Stimulated activated memory B cell treated with anti-CD40 and anti-IgM and Interleukin-4, amounts not matched to agents 10 μg/mL and 1 μg/mL and 100 μg/mL, for 72 hours (primary cell): ENCODE measurements at regions not wholly inside any gene's neighbourhood (a gene's known extent, or its start where the extent isn't known, plus 50 kb on each side); places are given as distances from the start of the nearest gene placed in this dataset.
A peak's percentile ranks its signal among the peaks of the same experiment; 100 is the strongest.

Experiments
- ATAC-seq: fragments of 150-1000 bp; cut with Tn5 transposase; 2 replicates; pipeline ENCODE4 v1.10.0; 2021
- H3K27ac Mint-ChIP-seq: one replicate; pipeline ENCODE4 v1.8.0; 2022; ENCODE audit warnings: mild to moderate bottlenecking, mixed read lengths
- H3K27me3 Mint-ChIP-seq: one replicate; pipeline ENCODE4 v1.8.0; 2022; ENCODE audit warnings: mixed read lengths
- H3K36me3 Mint-ChIP-seq: one replicate; pipeline ENCODE4 v1.8.0; 2022; ENCODE audit warnings: mixed read lengths
- H3K4me1 Mint-ChIP-seq: one replicate; pipeline ENCODE4 v1.8.0; 2022; ENCODE audit warnings: mixed read lengths
- H3K4me3 Mint-ChIP-seq: one replicate; pipeline ENCODE4 v1.8.0; 2022; ENCODE audit warnings: mild to moderate bottlenecking, moderate library complexity, mixed read lengths
- H3K9me3 Mint-ChIP-seq: one replicate; pipeline ENCODE4 v1.8.0; 2022; ENCODE audit warnings: mixed read lengths

DNA sequence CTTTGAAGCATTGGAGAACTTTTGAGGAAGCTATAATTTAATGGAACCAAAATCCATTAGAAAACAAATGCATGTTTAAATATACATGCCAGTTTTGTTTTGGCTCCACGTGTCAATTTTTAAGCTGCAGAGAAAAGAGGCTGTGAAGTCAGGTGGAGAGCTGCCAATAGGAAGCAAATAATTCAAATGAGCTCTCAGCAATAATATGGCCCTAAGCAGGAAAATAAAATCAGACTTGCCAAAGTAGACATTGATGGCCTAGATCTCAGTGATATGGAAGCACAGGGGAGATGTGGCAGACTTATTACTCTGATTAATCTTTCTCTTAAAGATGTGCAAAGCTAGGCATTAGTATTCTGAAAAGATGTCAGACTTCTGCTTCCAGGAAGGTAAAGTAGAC, 769.8 kb upstream of the NDST4 start:
- Mint-ChIP-seq H3K36me3 (no peaks in the 10 kb centered on the region), H3K27me3 (no peaks in the 10 kb centered on the region), H3K9me3 (no peaks in the 10 kb centered on the region), H3K4me3 (no peak overlapping the region), H3K27ac (no peak overlapping the region), H3K4me1 (no peaks in the 10 kb centered on the region)
- ATAC-seq = no peak

DNA sequence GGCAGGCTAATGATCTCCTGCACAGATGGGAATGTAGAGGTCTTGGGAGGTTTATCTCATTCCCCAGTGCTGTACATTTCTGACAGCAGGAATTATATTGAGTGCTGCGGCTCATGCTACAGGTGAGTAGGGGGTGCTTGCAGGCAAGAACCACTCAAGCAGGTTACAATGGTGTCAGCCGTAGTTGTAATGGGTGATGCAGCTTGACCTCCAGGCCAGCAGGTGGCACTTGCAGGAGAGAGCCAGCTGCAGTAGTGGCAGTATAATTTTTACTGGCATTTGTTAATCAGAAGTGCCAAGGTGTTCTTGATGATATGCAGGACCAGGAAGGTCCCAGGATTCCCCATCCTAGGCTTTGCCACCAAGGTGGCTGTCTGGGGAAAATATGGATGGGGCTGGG, 759.6 kb upstream of the NDST4 start:
- no peaks in the 10 kb centered on the region for H3K36me3 Mint-ChIP-seq
- H3K4me1 Mint-ChIP-seq = no peaks in the 10 kb centered on the region
- ATAC-seq = no peak
- H3K4me3 Mint-ChIP-seq = no peak overlapping the region
- H3K9me3 Mint-ChIP-seq = peaks cover 2% of the 10 kb centered on the region
- no peaks in the 10 kb centered on the region for H3K27me3 Mint-ChIP-seq
- no peak overlapping the region for H3K27ac Mint-ChIP-seq

- H3K9me3 Mint-ChIP-seq = peaks cover 3% of the 10 kb centered on the region
- H3K27me3 Mint-ChIP-seq = no peaks in the 10 kb centered on the region
- H3K4me3 Mint-ChIP-seq = no peak overlapping the region
- H3K27ac Mint-ChIP-seq = no peak overlapping the region
- H3K4me1 Mint-ChIP-seq = no peaks in the 10 kb centered on the region
- H3K36me3 Mint-ChIP-seq = no peaks in the 10 kb centered on the region
- ATAC-seq = no peak
These were observed 758.2 kb upstream of the NDST4 start for GRCh38 chr4:115871596-115871995.

DNA sequence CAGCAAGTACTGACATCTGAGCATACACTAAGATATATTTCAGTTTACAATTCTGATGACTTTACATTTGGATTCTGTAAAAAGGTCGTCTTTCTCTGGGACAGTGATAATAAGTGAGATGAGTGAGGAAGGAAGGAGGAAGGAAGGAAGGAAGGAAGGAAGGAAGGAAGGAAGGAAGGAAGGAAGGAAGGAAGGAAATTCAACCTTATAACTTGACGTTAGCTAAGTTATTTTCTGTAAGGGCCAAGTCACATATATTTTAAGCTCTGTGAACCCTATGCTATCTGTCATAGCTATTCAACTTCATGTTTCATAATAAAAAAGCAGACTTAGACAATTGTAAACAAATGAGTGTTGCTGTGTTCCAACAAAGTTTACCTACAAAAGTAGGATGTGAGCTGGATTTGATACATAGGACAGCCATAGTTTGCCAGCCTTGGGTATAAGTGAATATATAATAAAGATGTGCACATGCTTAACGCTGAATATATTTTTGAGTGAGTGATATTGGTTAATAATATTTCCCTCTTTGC, 753.0 kb upstream of the NDST4 start:
- Mint-ChIP-seq H3K9me3 (peaks cover 6% of the 10 kb centered on the region), H3K27me3 (no peaks in the 10 kb centered on the region), H3K36me3 (no peaks in the 10 kb centered on the region), H3K4me1 (no peaks in the 10 kb centered on the region), H3K27ac (no peak overlapping the region), H3K4me3 (no peak overlapping the region)
- ATAC-seq = no peak

DNA sequence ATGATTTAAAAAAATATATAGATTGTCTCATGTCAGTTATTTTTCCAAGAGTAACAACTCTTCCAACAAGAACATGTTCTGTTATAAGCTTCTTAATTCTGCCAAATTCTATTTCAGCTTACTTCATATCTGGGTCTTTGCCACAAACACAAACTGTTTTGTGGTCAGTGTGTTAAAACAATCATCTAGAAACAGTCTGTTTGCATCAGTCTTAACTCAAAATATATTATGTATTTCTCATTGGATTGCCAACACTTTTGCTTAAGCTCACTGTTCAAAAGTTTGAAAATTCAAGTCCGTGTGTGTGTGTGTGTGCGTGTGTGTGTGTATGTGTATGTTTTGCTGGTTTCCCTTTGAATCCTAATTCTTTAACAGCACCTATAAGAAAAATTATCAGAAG, 752.3 kb upstream of the NDST4 start:
- Mint-ChIP-seq H3K27me3 (no peaks in the 10 kb centered on the region), H3K4me3 (no peak overlapping the region), H3K27ac (no peak overlapping the region), H3K4me1 (no peaks in the 10 kb centered on the region), H3K9me3 (peaks cover 6% of the 10 kb centered on the region), H3K36me3 (no peaks in the 10 kb centered on the region)
- no peak for ATAC-seq

GRCh38 chr4:115852767-115853091, 739.3 kb upstream of the NDST4 start:
- Mint-ChIP-seq H3K4me3 (no peak overlapping the region), H3K36me3 (no peaks in the 10 kb centered on the region), H3K4me1 (no peaks in the 10 kb centered on the region), H3K27ac (no peak overlapping the region), H3K9me3 (no peaks in the 10 kb centered on the region), H3K27me3 (no peaks in the 10 kb centered on the region)
- no peak for ATAC-seq

DNA sequence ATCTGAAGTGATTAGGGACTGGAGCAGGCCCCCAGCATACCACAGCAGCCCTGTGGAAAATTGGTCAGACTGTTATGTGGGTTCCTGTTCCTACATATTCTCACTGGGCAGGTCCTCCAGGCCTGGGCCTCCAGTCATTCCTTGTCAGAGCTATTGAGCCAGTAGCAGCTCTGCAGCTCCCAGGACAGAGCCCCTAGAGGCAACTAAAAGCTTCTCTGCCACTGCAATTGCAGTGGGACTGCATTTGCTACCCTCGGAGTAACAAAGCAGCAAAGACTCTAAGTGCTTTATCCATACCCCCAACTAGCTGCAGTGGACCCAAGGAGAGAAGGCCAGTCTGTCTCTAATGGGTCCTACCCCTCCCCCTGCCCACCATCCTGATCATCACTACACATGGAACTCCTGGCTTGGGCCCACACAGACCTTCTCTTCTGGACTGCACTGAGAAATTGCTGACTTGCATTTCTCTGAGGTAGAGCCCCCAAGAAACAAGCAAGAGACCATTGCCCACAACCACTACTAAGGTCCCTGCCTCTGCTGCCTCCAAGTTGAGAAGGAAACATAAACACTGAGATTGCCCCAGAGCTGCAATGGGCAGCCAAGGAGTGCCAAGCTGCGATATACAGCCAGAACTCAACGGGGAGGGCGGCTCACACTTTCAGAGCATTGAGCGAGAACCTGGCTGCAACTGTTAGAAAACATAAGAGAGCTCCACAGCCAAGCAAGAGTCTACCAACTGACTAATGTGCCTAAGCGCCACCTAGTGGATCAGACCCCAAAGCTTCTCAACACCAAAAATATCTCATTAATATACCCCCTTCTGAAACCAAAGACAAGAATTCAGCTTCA, 738.7 kb upstream of the NDST4 start:
- Mint-ChIP-seq H3K9me3 (no peaks in the 10 kb centered on the region), H3K27ac (no peak overlapping the region), H3K36me3 (no peaks in the 10 kb centered on the region), H3K27me3 (no peaks in the 10 kb centered on the region), H3K4me3 (no peak overlapping the region), H3K4me1 (no peaks in the 10 kb centered on the region)
- ATAC-seq = no peak

DNA sequence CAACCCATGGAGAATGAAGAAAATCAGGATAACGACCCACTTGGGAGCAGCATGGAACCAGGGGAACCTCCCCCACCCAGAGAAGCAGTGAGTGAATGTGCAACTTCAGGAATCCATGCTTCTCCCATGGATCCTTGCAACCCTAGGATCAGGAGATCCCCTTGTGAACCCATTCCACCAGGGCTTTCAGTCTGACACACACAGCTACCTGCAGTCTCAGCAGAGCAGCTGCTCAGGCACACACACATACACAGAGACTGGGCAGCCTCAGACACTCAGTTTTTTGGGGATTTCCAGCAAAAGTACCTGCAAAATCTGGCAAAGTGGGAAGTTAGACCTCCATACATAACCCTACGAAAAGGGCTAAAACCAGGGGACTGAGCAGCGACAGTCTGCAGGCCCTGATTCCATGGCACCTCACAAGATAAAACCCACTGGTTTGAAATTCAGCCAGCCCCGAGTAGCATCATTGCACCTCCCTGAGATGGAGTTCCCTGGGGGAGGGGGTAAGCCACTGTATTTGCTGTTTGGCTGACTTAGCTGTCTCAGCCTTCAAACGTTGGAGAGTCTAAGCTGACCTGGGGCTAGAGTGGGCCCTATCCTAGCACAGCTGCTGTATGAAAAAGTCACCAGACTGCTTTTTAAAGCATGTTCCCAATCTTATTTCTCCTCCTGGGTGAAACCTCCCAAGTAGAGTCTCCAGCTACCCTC, 737.5 kb upstream of the NDST4 start:
- Mint-ChIP-seq H3K4me3 (no peak overlapping the region), H3K27ac (no peak overlapping the region), H3K36me3 (no peaks in the 10 kb centered on the region), H3K4me1 (no peaks in the 10 kb centered on the region), H3K27me3 (no peaks in the 10 kb centered on the region), H3K9me3 (peaks cover 2% of the 10 kb centered on the region)
- ATAC-seq = peak; percentile 24

- Mint-ChIP-seq H3K4me3 (no peak overlapping the region), H3K4me1 (no peaks in the 10 kb centered on the region), H3K9me3 (peaks cover 6% of the 10 kb centered on the region), H3K36me3 (no peaks in the 10 kb centered on the region), H3K27ac (no peak overlapping the region), H3K27me3 (no peaks in the 10 kb centered on the region)
- ATAC-seq = no peak
These were observed 730.8 kb upstream of the NDST4 start for GRCh38 chr4:115844180-115844579.

GRCh38 chr4:115841871-115842270, 728.5 kb upstream of the NDST4 start:
- no peaks in the 10 kb centered on the region for H3K4me1 Mint-ChIP-seq
- no peak overlapping the region for H3K4me3 Mint-ChIP-seq
- no peaks in the 10 kb centered on the region for H3K27me3 Mint-ChIP-seq
- no peak overlapping the region for H3K27ac Mint-ChIP-seq
- H3K36me3 Mint-ChIP-seq = no peaks in the 10 kb centered on the region
- no peak for ATAC-seq
- H3K9me3 Mint-ChIP-seq = peaks cover 14% of the 10 kb centered on the region

DNA sequence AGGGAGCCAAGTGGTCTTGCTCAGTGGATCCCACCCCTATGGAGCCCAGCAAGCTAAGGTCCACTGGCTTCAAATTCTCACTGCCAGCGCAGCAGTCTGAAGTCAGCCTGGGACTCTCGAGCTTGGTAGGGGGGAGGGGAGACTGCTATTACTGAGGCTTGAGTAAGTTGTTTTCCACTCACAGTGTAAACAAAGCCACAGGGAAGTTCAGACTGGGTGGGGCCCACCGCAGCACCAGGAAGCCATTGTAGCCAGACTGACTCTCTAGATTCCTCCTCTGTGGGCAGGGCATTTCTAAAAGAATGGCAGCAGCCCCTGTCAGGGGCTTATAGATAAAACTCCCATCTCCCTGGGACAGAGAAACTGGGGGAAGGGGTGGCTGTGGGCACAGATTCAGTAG, 721.0 kb upstream of the NDST4 start:
- Mint-ChIP-seq H3K36me3 (no peaks in the 10 kb centered on the region), H3K4me1 (no peaks in the 10 kb centered on the region), H3K9me3 (peaks cover 22% of the 10 kb centered on the region), H3K4me3 (no peak overlapping the region), H3K27me3 (no peaks in the 10 kb centered on the region), H3K27ac (no peak overlapping the region)
- no peak for ATAC-seq

GRCh38 chr4:115824630-115825029, 711.2 kb upstream of the NDST4 start:
- H3K4me1 Mint-ChIP-seq = no peaks in the 10 kb centered on the region
- H3K27ac Mint-ChIP-seq = no peak overlapping the region
- no peaks in the 10 kb centered on the region for H3K27me3 Mint-ChIP-seq
- no peak for ATAC-seq
- no peak overlapping the region for H3K4me3 Mint-ChIP-seq
- H3K36me3 Mint-ChIP-seq = no peaks in the 10 kb centered on the region
- peaks cover 3% of the 10 kb centered on the region for H3K9me3 Mint-ChIP-seq

DNA sequence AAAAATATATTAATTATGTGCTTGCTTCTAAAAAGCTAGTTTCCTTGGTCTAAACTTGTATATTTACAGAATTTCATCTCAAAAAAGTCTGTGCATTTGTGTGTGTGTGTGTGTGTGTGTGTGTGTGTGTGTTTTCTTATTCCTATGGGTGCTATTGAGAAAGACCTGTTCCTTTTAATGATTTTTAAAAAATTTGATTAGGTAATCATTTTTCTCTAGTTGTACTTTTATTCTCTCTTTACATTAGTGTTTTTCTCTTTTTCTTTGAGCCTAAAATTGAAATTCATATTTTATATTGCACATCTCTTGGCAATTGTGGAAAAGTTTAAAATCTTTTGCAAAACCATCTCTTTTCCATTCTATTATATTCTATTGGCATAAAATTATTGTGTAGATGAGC, 690.4 kb upstream of the NDST4 start:
- Mint-ChIP-seq H3K9me3 (peaks cover 9% of the 10 kb centered on the region), H3K27ac (no peak overlapping the region), H3K4me1 (no peaks in the 10 kb centered on the region), H3K36me3 (no peaks in the 10 kb centered on the region), H3K27me3 (no peaks in the 10 kb centered on the region), H3K4me3 (no peak overlapping the region)
- no peak for ATAC-seq

DNA sequence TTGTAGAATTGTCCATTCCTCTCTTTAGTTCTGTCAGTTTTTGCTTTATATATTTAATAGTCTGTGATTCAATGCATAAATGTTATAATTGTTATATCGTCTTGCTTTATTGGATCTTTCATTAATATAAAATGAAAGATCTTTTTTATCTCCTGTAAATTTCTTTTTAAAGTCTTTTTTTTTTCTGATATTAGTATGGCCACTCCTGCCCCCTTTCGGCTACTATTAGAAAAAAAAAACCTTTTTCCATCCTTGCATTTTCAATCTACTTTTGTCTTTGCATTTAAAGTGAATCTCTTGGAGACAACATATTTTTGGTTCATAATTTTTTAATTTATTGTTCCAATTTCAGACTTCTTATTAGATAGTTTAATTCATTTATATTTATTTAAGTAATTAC, 677.4 kb upstream of the NDST4 start:
- no peak overlapping the region for H3K4me3 Mint-ChIP-seq
- H3K27me3 Mint-ChIP-seq = no peaks in the 10 kb centered on the region
- no peak overlapping the region for H3K27ac Mint-ChIP-seq
- no peaks in the 10 kb centered on the region for H3K4me1 Mint-ChIP-seq
- ATAC-seq = no peak
- H3K36me3 Mint-ChIP-seq = no peaks in the 10 kb centered on the region
- H3K9me3 Mint-ChIP-seq = no peaks in the 10 kb centered on the region

- Mint-ChIP-seq H3K9me3 (no peaks in the 10 kb centered on the region), H3K36me3 (no peaks in the 10 kb centered on the region), H3K27me3 (no peaks in the 10 kb centered on the region), H3K4me3 (no peak overlapping the region), H3K4me1 (no peaks in the 10 kb centered on the region), H3K27ac (no peak overlapping the region)
- ATAC-seq = no peak
These were observed 668.2 kb upstream of the NDST4 start for GRCh38 chr4:115781528-115782146.

- ATAC-seq = no peak
- Mint-ChIP-seq H3K36me3 (no peaks in the 10 kb centered on the region), H3K9me3 (no peaks in the 10 kb centered on the region)
These were observed 667.4 kb upstream of the NDST4 start for GRCh38 chr4:115780835-115781234.

More at GRCh38 chr4:115780835-115781234, 667.4 kb upstream of the NDST4 start:
- H3K4me1 Mint-ChIP-seq = no peaks in the 10 kb centered on the region
- H3K27me3 Mint-ChIP-seq = no peaks in the 10 kb centered on the region
- H3K4me3 Mint-ChIP-seq = no peak overlapping the region
- no peak overlapping the region for H3K27ac Mint-ChIP-seq
